MG63 (cell line): ENCODE measurements at regions not wholly inside any gene's neighbourhood (a gene's known extent, or its start where the extent isn't known, plus 50 kb on each side); places are given as distances from the start of the nearest gene placed in this dataset.

Experiments
- DNase-seq: peaks from one replicate; pipeline ENCODE4 v3.0.0-alpha.2; 2020
- H3K27me3 ChIP-seq: fragments of 250-450 bp; sonication (Bioruptor Pico); 2 replicates; pipeline ENCODE4 v1.5.1; 2020; ENCODE audit warnings: mild to moderate bottlenecking, moderate library complexity
- H3K36me3 ChIP-seq: fragments of 250-450 bp; sonication (Bioruptor Pico); 2 replicates; pipeline ENCODE4 v1.5.1; 2020; ENCODE audit warnings: mild to moderate bottlenecking, moderate library complexity
- H3K4me3 ChIP-seq: fragments of 250-450 bp; sonication (Bioruptor Pico); 2 replicates; pipeline ENCODE4 v1.5.1; 2020; ENCODE audit warnings: mild to moderate bottlenecking, moderate library complexity
- H3K9me3 ChIP-seq: fragments of 250-450 bp; sonication (Bioruptor Pico); 2 replicates; pipeline ENCODE4 v1.5.1; 2020; ENCODE audit warnings: mild to moderate bottlenecking, moderate library complexity

GRCh38 chr13:111559612-111560403 is 239.4 kb downstream of the TEX29 start:
- H3K9me3 ChIP-seq, result no peaks in the 10 kb centered on the region
- H3K36me3 ChIP-seq, result no peaks in the 10 kb centered on the region
- DNase-seq, result no peak
- no peak overlapping the region for H3K4me3 ChIP-seq
- no peaks in the 10 kb centered on the region for H3K27me3 ChIP-seq

GRCh38 chr13:111561091-111561781 is 240.8 kb downstream of the TEX29 start:
- no peak for DNase-seq
- Histone ChIP-seq H3K36me3 (no peaks in the 10 kb centered on the region), H3K4me3 (no peak overlapping the region), H3K27me3 (no peaks in the 10 kb centered on the region), H3K9me3 (no peaks in the 10 kb centered on the region)

- H3K9me3 ChIP-seq, result no peaks in the 10 kb centered on the region
- no peak for DNase-seq
- H3K27me3 ChIP-seq, result no peaks in the 10 kb centered on the region
- no peak overlapping the region for H3K4me3 ChIP-seq
- no peaks in the 10 kb centered on the region for H3K36me3 ChIP-seq
These were observed 242.3 kb downstream of the TEX29 start for GRCh38 chr13:111562716-111563115.

- DNase-seq, result no peak
- no peaks in the 10 kb centered on the region for H3K9me3 ChIP-seq
These were observed 244.2 kb downstream of the TEX29 start for GRCh38 chr13:111564606-111565005.

GRCh38 chr13:111565400-111565799 is 245.0 kb downstream of the TEX29 start:
- no peak overlapping the region for H3K4me3 ChIP-seq
- DNase-seq, result no peak
- H3K36me3 ChIP-seq, result no peaks in the 10 kb centered on the region
- no peaks in the 10 kb centered on the region for H3K27me3 ChIP-seq
- no peaks in the 10 kb centered on the region for H3K9me3 ChIP-seq

More at GRCh38 chr13:111564606-111565005, 244.2 kb downstream of the TEX29 start:
- Histone ChIP-seq H3K36me3 (no peaks in the 10 kb centered on the region), H3K4me3 (no peak overlapping the region), H3K27me3 (no peaks in the 10 kb centered on the region)

- no peak overlapping the region for H3K4me3 ChIP-seq
- H3K36me3 ChIP-seq, result no peaks in the 10 kb centered on the region
- DNase-seq, result no peak
- no peaks in the 10 kb centered on the region for H3K27me3 ChIP-seq
- no peaks in the 10 kb centered on the region for H3K9me3 ChIP-seq
These were observed 246.1 kb downstream of the TEX29 start for GRCh38 chr13:111566567-111566966.

- no peaks in the 10 kb centered on the region for H3K27me3 ChIP-seq
- H3K36me3 ChIP-seq, result no peaks in the 10 kb centered on the region
- H3K9me3 ChIP-seq, result no peaks in the 10 kb centered on the region
- DNase-seq, result no peak
- no peak overlapping the region for H3K4me3 ChIP-seq
These were observed 247.2 kb downstream of the TEX29 start for GRCh38 chr13:111567637-111568036.

- no peaks in the 10 kb centered on the region for H3K9me3 ChIP-seq
- H3K4me3 ChIP-seq, result no peak overlapping the region
- DNase-seq, result no peak
- no peaks in the 10 kb centered on the region for H3K27me3 ChIP-seq
- H3K36me3 ChIP-seq, result no peaks in the 10 kb centered on the region
These were observed 247.8 kb downstream of the TEX29 start for GRCh38 chr13:111568290-111568689.

- H3K36me3 ChIP-seq, result no peaks in the 10 kb centered on the region
- no peak overlapping the region for H3K4me3 ChIP-seq
- DNase-seq, result no peak
- H3K9me3 ChIP-seq, result no peaks in the 10 kb centered on the region
- no peaks in the 10 kb centered on the region for H3K27me3 ChIP-seq
These were observed 250.5 kb downstream of the TEX29 start for GRCh38 chr13:111570911-111571310.

GRCh38 chr13:111572956-111573761 is 252.7 kb downstream of the TEX29 start:
- DNase-seq, result no peak
- H3K4me3 ChIP-seq, result no peak overlapping the region
- no peaks in the 10 kb centered on the region for H3K9me3 ChIP-seq
- H3K27me3 ChIP-seq, result no peaks in the 10 kb centered on the region
- no peaks in the 10 kb centered on the region for H3K36me3 ChIP-seq

- Histone ChIP-seq H3K4me3 (no peak overlapping the region), H3K36me3 (no peaks in the 10 kb centered on the region), H3K27me3 (no peaks in the 10 kb centered on the region), H3K9me3 (no peaks in the 10 kb centered on the region)
- no peak for DNase-seq
These were observed 253.4 kb downstream of the TEX29 start for GRCh38 chr13:111573801-111574200.

GRCh38 chr13:111575276-111575675 is 254.8 kb downstream of the TEX29 start:
- H3K4me3 ChIP-seq, result no peak overlapping the region
- no peak for DNase-seq
- no peaks in the 10 kb centered on the region for H3K27me3 ChIP-seq
- no peaks in the 10 kb centered on the region for H3K9me3 ChIP-seq
- H3K36me3 ChIP-seq, result no peaks in the 10 kb centered on the region

- no peak for DNase-seq
- no peaks in the 10 kb centered on the region for H3K27me3 ChIP-seq
- H3K4me3 ChIP-seq, result no peak overlapping the region
- no peaks in the 10 kb centered on the region for H3K9me3 ChIP-seq
- H3K36me3 ChIP-seq, result no peaks in the 10 kb centered on the region
These were observed 255.3 kb downstream of the TEX29 start for GRCh38 chr13:111575719-111576118.

- DNase-seq, result no peak
- H3K36me3 ChIP-seq, result no peaks in the 10 kb centered on the region
- no peak overlapping the region for H3K4me3 ChIP-seq
- H3K27me3 ChIP-seq, result no peaks in the 10 kb centered on the region
- H3K9me3 ChIP-seq, result no peaks in the 10 kb centered on the region
These were observed 256.9 kb downstream of the TEX29 start for GRCh38 chr13:111577208-111577828.

- Histone ChIP-seq H3K27me3 (no peaks in the 10 kb centered on the region), H3K36me3 (no peaks in the 10 kb centered on the region), H3K4me3 (no peak overlapping the region), H3K9me3 (no peaks in the 10 kb centered on the region)
- DNase-seq, result no peak
These were observed 257.6 kb downstream of the TEX29 start for GRCh38 chr13:111577956-111578605.

- DNase-seq, result no peak
- Histone ChIP-seq H3K4me3 (no peak overlapping the region), H3K27me3 (no peaks in the 10 kb centered on the region), H3K9me3 (no peaks in the 10 kb centered on the region), H3K36me3 (no peaks in the 10 kb centered on the region)
These were observed 263.7 kb downstream of the TEX29 start for GRCh38 chr13:111584101-111584672.
